HepG2 (cell line): ENCODE measurements at regions not wholly inside any gene's neighbourhood (a gene's known extent, or its start where the extent isn't known, plus 50 kb on each side); places are given as distances from the start of the nearest gene placed in this dataset.

Experiments used
- ZBTB1 ChIP-seq: sonication (generic); formaldehyde crosslinking; IDR thresholded peaks from 2 replicates; pipeline ENCODE4 v1.4.0; 2020; ENCODE audit warnings: missing genetic modification reagents, borderline replicate concordance
- ZNF609 ChIP-seq: sonication (generic); formaldehyde crosslinking; IDR thresholded peaks from 2 replicates; pipeline ENCODE4 v1.4.0; 2020; ENCODE audit warnings: mild to moderate bottlenecking, missing genetic modification reagents, borderline replicate concordance
- TF ChIP-seq, protein P1 (sequence below): sonication (generic); formaldehyde crosslinking; IDR thresholded peaks from 2 replicates; pipeline ENCODE4 v1.4.0; 2020; ENCODE audit warnings: missing genetic modification reagents, borderline replicate concordance

GRCh38 chr12:54704202-54704601, 56.0 kb upstream of the DCD start (continued):
- TF ChIP-seq, protein P1, sequence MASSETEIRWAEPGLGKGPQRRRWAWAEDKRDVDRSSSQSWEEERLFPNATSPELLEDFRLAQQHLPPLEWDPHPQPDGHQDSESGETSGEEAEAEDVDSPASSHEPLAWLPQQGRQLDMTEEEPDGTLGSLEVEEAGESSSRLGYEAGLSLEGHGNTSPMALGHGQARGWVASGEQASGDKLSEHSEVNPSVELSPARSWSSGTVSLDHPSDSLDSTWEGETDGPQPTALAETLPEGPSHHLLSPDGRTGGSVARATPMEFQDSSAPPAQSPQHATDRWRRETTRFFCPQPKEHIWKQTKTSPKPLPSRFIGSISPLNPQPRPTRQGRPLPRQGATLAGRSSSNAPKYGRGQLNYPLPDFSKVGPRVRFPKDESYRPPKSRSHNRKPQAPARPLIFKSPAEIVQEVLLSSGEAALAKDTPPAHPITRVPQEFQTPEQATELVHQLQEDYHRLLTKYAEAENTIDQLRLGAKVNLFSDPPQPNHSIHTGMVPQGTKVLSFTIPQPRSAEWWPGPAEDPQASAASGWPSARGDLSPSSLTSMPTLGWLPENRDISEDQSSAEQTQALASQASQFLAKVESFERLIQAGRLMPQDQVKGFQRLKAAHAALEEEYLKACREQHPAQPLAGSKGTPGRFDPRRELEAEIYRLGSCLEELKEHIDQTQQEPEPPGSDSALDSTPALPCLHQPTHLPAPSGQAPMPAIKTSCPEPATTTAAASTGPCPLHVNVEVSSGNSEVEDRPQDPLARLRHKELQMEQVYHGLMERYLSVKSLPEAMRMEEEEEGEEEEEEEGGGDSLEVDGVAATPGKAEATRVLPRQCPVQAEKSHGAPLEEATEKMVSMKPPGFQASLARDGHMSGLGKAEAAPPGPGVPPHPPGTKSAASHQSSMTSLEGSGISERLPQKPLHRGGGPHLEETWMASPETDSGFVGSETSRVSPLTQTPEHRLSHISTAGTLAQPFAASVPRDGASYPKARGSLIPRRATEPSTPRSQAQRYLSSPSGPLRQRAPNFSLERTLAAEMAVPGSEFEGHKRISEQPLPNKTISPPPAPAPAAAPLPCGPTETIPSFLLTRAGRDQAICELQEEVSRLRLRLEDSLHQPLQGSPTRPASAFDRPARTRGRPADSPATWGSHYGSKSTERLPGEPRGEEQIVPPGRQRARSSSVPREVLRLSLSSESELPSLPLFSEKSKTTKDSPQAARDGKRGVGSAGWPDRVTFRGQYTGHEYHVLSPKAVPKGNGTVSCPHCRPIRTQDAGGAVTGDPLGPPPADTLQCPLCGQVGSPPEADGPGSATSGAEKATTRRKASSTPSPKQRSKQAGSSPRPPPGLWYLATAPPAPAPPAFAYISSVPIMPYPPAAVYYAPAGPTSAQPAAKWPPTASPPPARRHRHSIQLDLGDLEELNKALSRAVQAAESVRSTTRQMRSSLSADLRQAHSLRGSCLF (CRISPR knock-in tag) = no peak
- TF ChIP-seq ZBTB1 (CRISPR knock-in tag) = no peak
- TF ChIP-seq ZNF609 (CRISPR knock-in tag) = no peak
